ENCODE measurements at regions not wholly inside any gene's neighbourhood (a gene's known extent, or its start where the extent isn't known, plus 50 kb on each side); places are given as distances from the start of the nearest gene placed in this dataset.

- ATAC-seq (no peak), FAIRE-seq (no peak), DNase-seq (ENCODE audit: extremely low read depth in 1 of 4, low spot score in 3 of 4) (no peak)
- H3K9me1 ChIP-seq (ENCODE audit: control insufficient read depth, insufficient read depth, low read length) = no peaks in the 10 kb centered on the region
- no peaks in the 10 kb centered on the region for H3K4me1 ChIP-seq (replicated peaks in 1 of 2; ENCODE audit: control insufficient read depth in 2 of 2, insufficient read depth in 2 of 2, low read length in 2 of 2)
- POLR2A ChIA-PET = no interaction called here
- H3K4me3 ChIP-seq = no peak overlapping the region
- BruUV-seq (replicated peaks) = no TSS peak
- H2AFZ ChIP-seq (ENCODE audit: low read depth, low read length) = no peak overlapping the region
- H3K9me3 ChIP-seq (replicated peaks; ENCODE audit: control insufficient read depth, insufficient read depth, low read depth, low read length) = no peaks in the 10 kb centered on the region
- no peaks in the 10 kb centered on the region for H3K79me2 ChIP-seq (ENCODE audit: control insufficient read depth, insufficient read depth, low read length)
- CTCF ChIA-PET (ENCODE audit: low intra/inter-chr PET ratio) = no interaction called here
- H4K20me1 ChIP-seq (replicated peaks; ENCODE audit: control insufficient read depth, insufficient read depth, low read length) = no peaks in the 10 kb centered on the region
- H3K36me3 ChIP-seq (ENCODE audit: control insufficient read depth, insufficient read depth, low read length) = no peaks in the 10 kb centered on the region
- H3K27me3 ChIP-seq (ENCODE audit: control insufficient read depth in 2 of 2, insufficient read depth in 2 of 2, low read length in 2 of 2) = no peaks in the 10 kb centered on the region
- in situ Hi-C loops (cut with MboI) = no loop called here
- no peak overlapping the region for H3K9ac ChIP-seq (ENCODE audit: insufficient read depth in 1 of 2, low read depth in 2 of 2, low read length in 2 of 2)
- intact Hi-C loops (cut with micrococcal nuclease) = no loop called here
- TF ChIP-seq STAG1 (CRISPR knock-in tag; IDR thresholded peaks at IDR 0.05; ENCODE audit: borderline replicate concordance) (no peak), HES1 (IDR thresholded peaks at IDR 0.05; ENCODE audit: low read depth) (no peak), E2F3 (CRISPR knock-in tag; IDR thresholded peaks at IDR 0.05) (no peak), ELF2 (CRISPR knock-in tag; IDR thresholded peaks at IDR 0.05) (no peak), ZBTB34 (CRISPR knock-in tag; IDR thresholded peaks at IDR 0.05) (no peak), MAFG (tag; conservative IDR thresholded peaks at IDR 0.05) (no peak), SAFB2 (IDR thresholded peaks at IDR 0.05; ENCODE audit: borderline replicate concordance, low read depth, low read length, severe bottlenecking) (no peak), VEZF1 (CRISPR knock-in tag; IDR thresholded peaks at IDR 0.05) (no peak), ZNF165 (CRISPR knock-in tag; IDR thresholded peaks at IDR 0.05; ENCODE audit: borderline replicate concordance) (no peak), ZBTB5 (IDR thresholded peaks at IDR 0.05) (no peak), ZNF23 (CRISPR knock-in tag; IDR thresholded peaks at IDR 0.05) (no peak), ZNF561 (CRISPR knock-in tag; conservative IDR thresholded peaks at IDR 0.05) (no peak), KHSRP (IDR thresholded peaks at IDR 0.05) (no peak), ILK (tag; IDR thresholded peaks at IDR 0.05; ENCODE audit: borderline replicate concordance, low read depth) (no peak), SAP30 (IDR thresholded peaks at IDR 0.05; ENCODE audit: borderline replicate concordance, insufficient read depth, low read depth, low read length, poor library complexity, severe bottlenecking) (no peak)
- no peak overlapping the region for H3K4me2 ChIP-seq (ENCODE audit: insufficient read depth, low read length)
- no peak overlapping the region for H3K27ac ChIP-seq (ENCODE audit: extremely low read depth, low read depth, low read length)
- 0% methylated on average over 5 of the region's 6 CpGs for WGBS (ENCODE audit: insufficient coverage, low coverage, missing lambda C conversion rate)
Observed at GRCh38 chr13:40206241-40207000, 460.0 kb downstream of the FOXO1 start.
